ENCODE measurements at regions not wholly inside any gene's neighbourhood (a gene's known extent, or its start where the extent isn't known, plus 50 kb on each side); places are given as distances from the start of the nearest gene placed in this dataset.

GRCh38 chr15:39434751-39435238 lies 146.1 kb upstream of the THBS1 start:
- TF ChIP-seq JUN (IDR thresholded peaks at IDR 0.05; ENCODE audit: borderline replicate concordance, insufficient read depth, insufficient read length, low read depth) (no peak), MYC (IDR thresholded peaks at IDR 0.05; ENCODE audit: low read depth, low read length) (no peak), POLR2AphosphoS5 (IDR thresholded peaks at IDR 0.05; ENCODE audit: insufficient read depth, low read depth, low read length) (no peak), POLR2A (IDR thresholded peaks at IDR 0.05; ENCODE audit: low read depth, low read length) (no peak), FOS (IDR thresholded peaks at IDR 0.05; ENCODE audit: borderline replicate concordance, insufficient read depth, low read length) (no peak), EZH2 (IDR thresholded peaks at IDR 0.05; ENCODE audit: borderline replicate concordance, low read depth, low read length, severe bottlenecking) (no peak), GATA2 (IDR thresholded peaks at IDR 0.05; ENCODE audit: insufficient read depth, insufficient read length, low read depth, low read length) (no peak)
- TF ChIP-seq, protein P1, sequence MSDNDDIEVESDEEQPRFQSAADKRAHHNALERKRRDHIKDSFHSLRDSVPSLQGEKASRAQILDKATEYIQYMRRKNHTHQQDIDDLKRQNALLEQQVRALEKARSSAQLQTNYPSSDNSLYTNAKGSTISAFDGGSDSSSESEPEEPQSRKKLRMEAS (IDR thresholded peaks at IDR 0.05; ENCODE audit: insufficient read depth, insufficient read length): no peak
- TF ChIP-seq, protein P2, sequence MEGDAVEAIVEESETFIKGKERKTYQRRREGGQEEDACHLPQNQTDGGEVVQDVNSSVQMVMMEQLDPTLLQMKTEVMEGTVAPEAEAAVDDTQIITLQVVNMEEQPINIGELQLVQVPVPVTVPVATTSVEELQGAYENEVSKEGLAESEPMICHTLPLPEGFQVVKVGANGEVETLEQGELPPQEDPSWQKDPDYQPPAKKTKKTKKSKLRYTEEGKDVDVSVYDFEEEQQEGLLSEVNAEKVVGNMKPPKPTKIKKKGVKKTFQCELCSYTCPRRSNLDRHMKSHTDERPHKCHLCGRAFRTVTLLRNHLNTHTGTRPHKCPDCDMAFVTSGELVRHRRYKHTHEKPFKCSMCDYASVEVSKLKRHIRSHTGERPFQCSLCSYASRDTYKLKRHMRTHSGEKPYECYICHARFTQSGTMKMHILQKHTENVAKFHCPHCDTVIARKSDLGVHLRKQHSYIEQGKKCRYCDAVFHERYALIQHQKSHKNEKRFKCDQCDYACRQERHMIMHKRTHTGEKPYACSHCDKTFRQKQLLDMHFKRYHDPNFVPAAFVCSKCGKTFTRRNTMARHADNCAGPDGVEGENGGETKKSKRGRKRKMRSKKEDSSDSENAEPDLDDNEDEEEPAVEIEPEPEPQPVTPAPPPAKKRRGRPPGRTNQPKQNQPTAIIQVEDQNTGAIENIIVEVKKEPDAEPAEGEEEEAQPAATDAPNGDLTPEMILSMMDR (IDR thresholded peaks at IDR 0.05; ENCODE audit: extremely low read depth in 1 of 2, insufficient read depth in 1 of 2, low read depth in 1 of 2, low read length in 2 of 2): no peak
- intact Hi-C loops (cut with micrococcal nuclease) (loop anchor here (5.0 kb wide), 1 partner anchor 38 kb away; no protein-coding TSS in a partner anchor), dilution Hi-C loops (cut with MboI; ENCODE audit: extremely low pct_ligation_motif_present, low sequenced_read_pairs) (no loop called here)
- Histone ChIP-seq H3K27ac (ENCODE audit: insufficient read depth, low read depth, low read length) (peak overlapping the region; percentile 22), H3K4me1 (ENCODE audit: control insufficient read depth, extremely low read depth, insufficient read depth, low read length) (peaks cover 43% of the 10 kb centered on the region), H3K9me3 (replicated peaks; ENCODE audit: control insufficient read depth, insufficient read depth, low read length) (no peaks in the 10 kb centered on the region), H3K36me3 (ENCODE audit: control insufficient read depth in 2 of 2, extremely low read depth in 1 of 2, insufficient read depth in 2 of 2, low read length in 2 of 2) (no peaks in the 10 kb centered on the region), H3K27me3 (ENCODE audit: control insufficient read depth in 2 of 2, insufficient read depth in 2 of 2, low read length in 2 of 2) (no peaks in the 10 kb centered on the region), H3K79me2 (ENCODE audit: control insufficient read depth, insufficient read depth, low read length) (no peaks in the 10 kb centered on the region), H3K4me3 (replicated peaks in 1 of 3; ENCODE audit: insufficient read depth in 1 of 3, low read depth in 1 of 3, low read length in 3 of 3) (no peak overlapping the region), H4K20me1 (replicated peaks; ENCODE audit: control insufficient read depth, extremely low read depth, insufficient read depth, low read length) (no peaks in the 10 kb centered on the region), H3K4me2 (ENCODE audit: insufficient read depth, low read length) (no peak overlapping the region), H3K9me1 (replicated peaks; ENCODE audit: control insufficient read depth, extremely low read depth, insufficient read depth, low read length) (no peaks in the 10 kb centered on the region), H3K9ac (replicated peaks; ENCODE audit: extremely low read depth, insufficient read depth, low read length) (no peak overlapping the region), H2AFZ (ENCODE audit: low read depth, low read length) (peak overlapping the region; percentile 52)
- ChIA-PET CTCF (interaction anchor here (1.1 kb wide), 1 partner anchor 39 kb away, joined by 3 read pairs; no protein-coding TSS in a partner anchor), POLR2A (no interaction called here)
- no TSS peak for BruUV-seq (replicated peaks)
- FAIRE-seq: no peak
- peak; percentile 54 for DNase-seq (ENCODE audit: low read depth, low spot score)

Measured in endothelial cell of umbilical vein (primary cell).